SK-N-MC (cell line): ENCODE measurements at regions not wholly inside any gene's neighbourhood (a gene's known extent, or its start where the extent isn't known, plus 50 kb on each side); places are given as distances from the start of the nearest gene placed in this dataset.

ENCODE experiments used
- EZH2 ChIP-seq: fragments of 200-600 bp; sonication (generic); IDR thresholded peaks from one replicate; pipeline ENCODE4 v1.6.1; 2017; ENCODE audit warnings: antibody characterized with exemption
- FOXP2 ChIP-seq: optimal IDR thresholded peaks from 2 replicates; pipeline ENCODE3; 2011; ENCODE audit warnings: mild to moderate bottlenecking, moderate library complexity; ENCODE audit not compliant: insufficient read depth; ENCODE audit errors: extremely low read length, control extremely low read depth
- POLR2AphosphoS5 ChIP-seq: IDR thresholded peaks from 2 replicates; pipeline ENCODE4 v1.6.1; 2012; ENCODE audit warnings: mild to moderate bottlenecking, low read depth, low read length, borderline replicate concordance

- TF ChIP-seq POLR2AphosphoS5 = no peak
- TF ChIP-seq EZH2 = no peak
- no peak for TF ChIP-seq FOXP2
These were observed 584.8 kb downstream of the DIPK2A start for GRCh38 chr3:144556392-144556791.
